Stimulated activated CD4-positive, alpha-beta T cell treated with anti-CD3 and anti-CD28 coated beads, Interleukin-12 subunit alpha, Interleukin-12 subunit beta, amount 100 ng/mL, for 48 hours (primary cell): ENCODE measurements at regions not wholly inside any gene's neighbourhood (a gene's known extent, or its start where the extent isn't known, plus 50 kb on each side); places are given as distances from the start of the nearest gene placed in this dataset.
A peak's percentile ranks its signal among the peaks of the same experiment; 100 is the strongest.

ENCODE experiments used
- DNase-seq, 3 donors: peaks; one replicate each; pipeline ENCODE4 v3.0.0-alpha.2; 2020; ENCODE audit warnings: low read depth in 2 of 3, low spot score in 1 of 3

DNA sequence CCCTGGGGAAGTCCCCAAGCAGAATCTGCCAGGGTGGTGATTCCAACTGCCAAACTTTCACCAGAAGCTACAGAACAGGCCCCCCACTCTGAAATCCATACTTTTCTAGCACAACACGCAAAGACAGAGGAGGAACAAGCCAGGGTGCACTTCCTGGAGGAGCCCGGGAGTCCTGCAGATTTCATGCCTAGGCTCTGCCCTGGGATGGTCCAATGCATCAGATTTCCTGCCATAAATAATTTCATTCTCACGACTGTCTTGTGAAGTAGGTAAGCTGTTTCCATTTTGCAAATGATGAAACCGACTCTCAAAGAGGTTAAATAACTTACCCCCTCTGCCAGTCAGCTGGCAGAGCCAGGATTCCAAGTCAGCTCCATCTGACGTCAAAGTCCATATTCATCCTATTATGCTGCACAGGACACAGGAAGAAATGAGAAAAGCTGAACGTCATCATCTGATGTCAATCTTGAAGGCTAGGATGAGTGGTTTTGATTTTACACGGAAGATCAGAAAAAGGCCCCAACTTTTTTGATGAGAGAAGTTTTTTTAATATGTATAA, 134.8 kb upstream of the IGF1R start:
- DNase-seq, result no peak

DNA sequence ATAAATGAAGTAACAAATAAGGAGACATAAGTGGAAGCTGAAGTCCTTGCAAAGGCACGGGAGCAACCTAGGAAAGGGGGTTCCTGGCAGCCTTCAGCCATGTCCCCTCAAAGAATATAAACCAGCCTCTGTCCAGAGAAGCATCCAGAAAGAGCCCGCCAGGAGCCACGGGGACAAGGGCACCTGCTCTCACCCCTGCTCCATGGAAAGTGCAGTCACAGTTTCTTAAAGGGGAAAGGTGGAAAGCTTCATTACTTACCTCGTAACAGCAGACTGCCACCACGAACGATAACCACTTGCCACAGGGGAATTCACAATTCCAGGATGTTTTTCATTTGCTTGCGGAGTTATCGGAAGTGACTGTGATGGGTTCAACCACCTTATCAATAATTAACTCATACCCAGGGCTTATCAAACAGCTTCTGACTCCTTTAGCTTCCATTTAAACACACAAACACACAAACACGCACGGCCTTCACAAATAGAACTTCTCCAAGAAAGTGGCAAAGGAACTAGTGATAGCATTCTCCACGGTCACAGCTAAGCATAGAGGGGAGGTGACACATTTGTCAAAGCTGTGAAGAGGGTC, 134.2 kb upstream of the IGF1R start:
- DNase-seq, result no peak

DNA sequence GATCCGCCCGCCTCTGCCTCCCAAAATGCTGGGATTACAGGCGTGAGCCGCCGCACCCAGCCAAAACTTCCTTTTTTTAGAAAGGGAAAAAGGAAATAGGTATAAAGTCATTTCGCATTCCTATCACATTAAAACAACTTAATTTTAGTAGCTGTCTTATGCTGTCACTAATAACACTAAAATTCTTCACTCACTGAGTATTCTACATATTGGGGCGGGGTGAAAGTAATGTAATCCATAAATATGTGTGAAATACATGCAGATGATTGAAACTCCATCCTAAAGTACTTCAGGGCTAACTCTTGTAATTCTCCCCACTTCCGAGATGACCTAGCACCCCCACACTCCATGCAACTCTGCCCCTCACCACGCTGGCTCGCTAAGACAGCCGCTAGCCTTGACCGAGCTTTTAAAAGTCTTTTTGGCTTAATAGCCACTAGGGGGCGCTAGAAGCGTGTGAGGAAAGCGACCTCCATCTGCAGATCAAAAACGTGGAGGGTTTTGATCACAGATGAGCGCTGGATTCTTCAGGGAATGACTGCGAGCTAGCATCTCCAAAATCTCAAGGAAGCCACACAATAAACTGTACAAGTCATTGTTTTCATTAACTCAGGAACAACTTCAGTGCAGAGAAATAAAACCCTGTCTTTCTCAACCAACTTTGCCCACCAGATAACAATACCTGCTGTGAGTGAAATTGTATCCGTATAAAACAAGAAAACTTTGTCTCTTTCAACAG, 129.3 kb upstream of the IGF1R start:
- DNase-seq, result peak; percentile 16 to 52 (median 23)

DNA sequence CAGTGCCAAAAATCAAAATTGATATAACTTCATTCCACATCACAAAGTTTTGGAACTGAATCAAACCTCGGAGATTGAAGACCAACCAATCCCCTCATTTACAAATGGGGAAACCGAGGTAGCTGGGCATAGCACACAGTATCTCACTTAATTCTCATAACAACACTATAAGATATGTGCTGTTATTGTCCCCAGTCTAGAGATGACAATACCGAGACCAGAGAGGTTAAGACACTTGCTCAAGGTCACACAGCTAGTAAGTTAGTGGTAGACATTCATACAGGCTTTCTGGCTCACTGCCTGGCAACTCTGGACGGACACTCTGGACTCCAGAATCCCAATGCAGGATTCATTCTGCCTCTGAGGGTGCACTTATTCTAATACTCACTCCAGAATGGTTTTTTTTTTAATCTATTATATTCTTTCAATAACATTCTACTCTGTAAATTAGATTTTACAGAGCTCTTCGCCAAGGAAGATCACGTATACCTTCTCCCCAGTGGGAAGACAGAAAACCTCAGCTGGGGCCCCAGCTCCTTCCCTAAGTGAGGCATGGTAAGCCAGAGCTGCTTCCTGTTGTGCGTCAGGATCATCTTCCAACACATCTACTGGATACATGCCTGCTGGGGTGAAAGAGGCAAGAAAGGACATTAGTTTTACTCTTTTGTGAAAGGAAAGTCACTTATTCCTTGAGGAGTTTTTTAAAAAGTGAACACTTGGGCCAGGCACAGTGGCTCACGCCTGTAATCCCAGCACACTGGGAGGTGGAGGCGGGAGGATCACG, 128.4 kb upstream of the IGF1R start:
- no peak for DNase-seq

DNA sequence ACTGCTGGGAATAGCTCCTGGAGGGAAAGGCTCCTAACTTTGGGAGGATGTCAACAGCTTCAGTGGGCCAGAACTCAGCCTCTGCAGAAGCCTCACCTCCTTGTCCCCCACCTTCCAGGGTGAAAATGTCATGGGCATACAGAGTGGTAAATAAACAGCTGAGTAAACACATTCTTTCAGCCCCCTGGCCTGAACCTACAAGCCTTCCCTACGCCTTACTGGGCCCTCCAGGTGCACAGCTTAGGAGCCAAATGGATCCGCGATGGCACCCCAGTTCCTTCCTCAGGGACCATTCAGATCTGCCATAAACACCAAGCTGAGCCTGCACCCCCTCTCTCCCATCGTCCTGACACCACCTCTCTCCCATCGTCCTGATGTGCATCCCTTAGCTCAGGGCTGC, 126.2 kb upstream of the IGF1R start:
- DNase-seq, result no peak

DNA sequence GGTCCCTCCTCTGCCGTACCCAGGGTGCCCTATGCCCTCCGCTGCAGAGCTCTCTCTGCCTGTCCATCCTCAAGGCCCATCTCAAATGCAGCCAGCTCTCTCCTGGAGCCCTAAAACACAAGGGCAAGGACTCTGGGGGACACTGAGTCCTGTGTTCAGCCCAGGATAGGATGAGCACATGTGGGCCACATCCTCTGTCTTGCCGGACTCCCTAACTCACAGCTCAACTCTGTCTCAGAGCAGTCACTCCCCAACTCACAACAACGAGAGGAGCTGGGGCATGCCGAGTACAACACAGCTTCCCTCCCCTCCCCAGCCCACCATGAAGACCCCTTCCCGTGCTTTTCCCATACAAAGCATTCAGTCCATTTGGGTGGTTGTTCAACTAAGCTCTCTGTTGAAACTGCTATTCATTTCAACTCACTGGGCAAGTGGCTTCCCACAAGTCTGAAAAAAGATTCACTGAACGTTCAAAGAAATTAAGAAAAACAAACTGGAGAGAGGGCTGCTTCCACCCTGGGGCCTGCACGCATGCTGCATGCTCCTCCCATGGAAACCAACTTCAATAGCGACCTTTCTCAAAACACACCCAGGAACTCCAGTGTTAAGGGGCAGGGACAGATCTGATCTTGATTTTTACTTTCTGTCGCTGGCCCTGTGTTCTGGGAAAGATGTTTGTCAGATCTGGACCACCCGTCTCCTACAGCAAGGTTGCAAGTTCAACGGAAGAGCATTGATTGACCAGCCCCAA, 124.3 kb upstream of the IGF1R start:
- no peak for DNase-seq

DNA sequence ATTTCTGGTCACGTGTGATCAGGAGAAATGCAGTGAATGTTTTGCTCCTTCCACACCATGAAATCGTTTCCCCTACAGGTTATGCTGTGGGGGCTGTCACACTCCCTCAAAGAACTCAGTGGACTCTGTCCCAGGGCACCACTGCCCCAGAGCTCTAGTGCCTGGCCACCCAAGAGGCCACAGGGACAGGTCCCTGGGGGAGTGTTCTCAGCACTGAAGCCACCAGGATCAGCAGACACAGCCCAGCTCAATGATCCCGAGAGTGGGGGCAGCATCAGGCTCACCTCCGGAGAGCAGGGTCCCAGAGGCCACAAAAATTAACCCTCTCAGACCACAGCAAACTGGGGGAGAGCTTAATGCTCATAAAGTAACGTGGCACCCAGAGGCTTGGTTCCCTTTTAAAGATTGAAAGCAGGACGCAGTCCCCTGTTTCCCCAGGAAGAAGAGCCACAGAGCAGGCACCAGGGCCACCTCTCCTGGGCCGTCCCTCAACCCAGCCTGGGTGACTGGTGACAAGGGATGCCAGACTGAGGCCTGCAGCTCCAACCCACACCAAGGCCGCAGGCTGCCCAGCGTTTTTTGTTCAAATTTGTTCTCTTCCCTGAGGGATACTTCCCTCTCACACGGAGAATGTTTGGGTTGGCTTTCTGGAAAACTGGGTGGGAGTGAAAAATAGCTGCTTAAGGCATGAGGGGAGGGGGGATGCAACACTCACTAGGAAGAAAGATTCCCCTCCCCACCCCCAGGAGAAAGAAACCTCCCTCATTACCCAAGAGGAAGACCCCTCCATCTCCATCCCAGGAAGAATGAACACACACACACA, 123.3 kb upstream of the IGF1R start:
- DNase-seq, result no peak

DNA sequence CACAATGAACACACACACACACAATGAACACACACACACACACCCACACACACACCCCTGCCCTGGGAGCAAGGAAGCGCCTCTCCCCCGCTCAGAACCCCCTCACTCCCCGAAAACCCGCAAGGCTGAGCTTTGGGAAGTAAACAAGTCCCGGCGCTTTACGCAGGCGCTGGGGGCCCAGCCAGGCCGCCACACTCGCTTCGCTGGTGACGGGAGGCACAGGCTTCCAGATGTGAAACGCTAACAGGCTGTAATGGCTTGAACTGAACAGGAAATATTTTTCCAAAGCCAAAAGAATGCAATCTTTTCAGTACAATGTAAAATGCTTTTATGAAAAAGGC, 122.7 kb upstream of the IGF1R start:
- no peak for DNase-seq

DNA sequence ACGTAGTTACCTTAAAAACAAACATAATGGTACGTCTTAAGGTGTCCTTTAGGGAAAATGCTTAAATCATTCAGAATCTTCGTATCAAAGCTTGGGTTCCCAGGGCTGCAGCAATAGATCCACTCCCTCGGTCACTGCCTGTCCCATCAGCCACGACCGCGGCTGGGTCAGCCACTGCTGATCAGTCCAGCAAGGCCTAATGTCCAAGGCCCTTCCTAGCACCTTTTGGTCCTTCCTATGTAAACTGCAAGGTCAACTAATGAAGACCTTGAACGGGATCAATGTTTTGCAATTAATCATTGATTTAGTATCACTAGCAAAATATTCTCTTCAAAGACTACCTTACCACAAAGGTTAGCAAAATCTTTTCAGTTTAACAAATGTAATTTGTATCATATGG, 122.2 kb upstream of the IGF1R start:
- DNase-seq, result no peak

DNA sequence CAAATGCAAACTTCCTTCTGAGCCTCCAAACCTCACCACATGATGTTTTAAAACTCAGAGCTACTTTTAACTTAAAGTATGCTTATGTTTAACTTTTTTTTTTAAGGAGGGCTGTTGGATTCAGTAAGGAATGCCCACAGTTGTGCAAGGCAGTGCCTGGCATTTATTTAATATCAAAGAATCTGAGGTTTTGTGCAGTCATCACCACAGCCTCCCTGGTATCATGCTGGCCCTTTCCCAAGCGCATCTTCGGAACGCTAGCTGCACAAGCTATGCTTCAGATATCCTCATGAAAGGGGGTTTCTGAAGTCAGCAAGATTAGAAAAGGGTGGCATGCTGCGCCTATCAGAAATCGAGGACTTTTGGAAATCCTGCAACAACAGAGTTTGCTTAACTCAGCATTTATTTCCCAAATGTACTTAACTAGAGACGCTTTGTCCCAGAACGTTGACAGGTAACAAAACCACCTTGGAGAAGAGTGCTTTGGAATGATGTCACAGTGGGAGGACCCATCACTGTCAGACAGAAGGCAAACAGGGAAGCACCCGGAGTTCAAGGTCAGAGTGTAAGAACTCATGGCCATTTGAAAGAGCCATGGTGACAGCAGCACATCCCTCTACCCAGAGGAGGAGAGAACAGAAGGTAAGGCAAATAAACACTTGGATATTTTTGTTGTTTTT, 120.2 kb upstream of the IGF1R start:
- DNase-seq, result no peak

DNA sequence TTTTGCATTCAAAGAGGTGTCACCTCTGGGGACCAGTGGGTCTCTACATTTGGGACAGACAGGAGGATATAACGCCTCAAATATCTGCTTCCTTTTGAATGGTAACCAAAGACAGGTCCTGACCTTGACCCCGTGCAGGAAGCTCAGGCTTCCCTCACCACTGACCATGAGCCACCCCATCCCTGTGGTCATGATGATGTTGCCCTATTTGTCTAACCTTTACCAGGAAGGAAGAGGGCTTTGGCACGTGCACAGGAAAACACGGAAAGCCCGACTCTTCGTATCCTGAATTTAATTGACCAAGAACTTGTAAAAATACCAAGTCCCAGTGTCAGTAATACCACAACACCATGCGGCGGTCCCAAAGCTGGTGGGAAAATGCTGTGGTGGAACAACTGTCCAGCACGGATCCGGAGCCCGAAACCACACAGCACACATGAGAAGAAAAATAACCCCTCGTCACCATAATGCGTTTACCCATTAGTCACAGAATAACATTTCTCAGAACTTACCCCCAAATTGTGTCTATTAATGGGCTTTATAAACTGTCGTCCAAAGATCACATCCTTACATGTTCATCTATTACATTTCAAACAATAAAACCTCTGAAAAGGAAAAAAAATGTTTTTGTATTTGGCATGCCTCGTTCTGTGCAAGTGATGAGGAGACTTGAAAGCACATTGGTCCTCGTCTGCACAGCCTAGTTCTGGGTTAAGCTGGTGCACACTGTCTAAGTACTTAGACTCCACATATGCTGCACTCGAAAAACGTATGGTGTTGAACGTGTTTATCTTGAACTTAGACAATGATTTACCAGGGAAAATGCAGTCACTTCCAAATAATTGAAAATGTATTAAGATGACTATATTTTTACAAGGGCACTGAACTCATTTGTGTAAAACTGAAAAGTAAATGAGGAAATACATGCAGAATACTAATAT, 118.9 kb upstream of the IGF1R start:
- DNase-seq, result no peak

DNA sequence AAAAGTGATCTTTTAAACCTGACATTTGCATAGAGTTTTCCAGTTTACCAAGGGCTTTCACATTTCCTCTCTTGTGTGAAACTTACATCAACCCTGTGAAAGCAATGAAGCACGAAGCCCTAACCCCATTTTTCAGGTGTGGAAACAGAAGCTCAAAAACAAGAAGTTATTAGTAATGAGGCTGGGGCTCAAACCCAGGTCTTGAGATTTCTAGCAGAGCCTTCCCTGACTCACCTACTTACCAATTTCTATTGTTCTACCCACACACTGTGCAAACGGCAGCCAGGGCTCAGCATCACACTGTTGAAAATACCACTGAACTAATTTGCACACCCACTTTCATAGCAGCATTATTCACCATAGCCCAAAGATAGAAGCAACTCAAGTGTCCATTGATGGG, 117.8 kb upstream of the IGF1R start:
- peak in 1 of 3 donors; percentile 3 for DNase-seq

DNA sequence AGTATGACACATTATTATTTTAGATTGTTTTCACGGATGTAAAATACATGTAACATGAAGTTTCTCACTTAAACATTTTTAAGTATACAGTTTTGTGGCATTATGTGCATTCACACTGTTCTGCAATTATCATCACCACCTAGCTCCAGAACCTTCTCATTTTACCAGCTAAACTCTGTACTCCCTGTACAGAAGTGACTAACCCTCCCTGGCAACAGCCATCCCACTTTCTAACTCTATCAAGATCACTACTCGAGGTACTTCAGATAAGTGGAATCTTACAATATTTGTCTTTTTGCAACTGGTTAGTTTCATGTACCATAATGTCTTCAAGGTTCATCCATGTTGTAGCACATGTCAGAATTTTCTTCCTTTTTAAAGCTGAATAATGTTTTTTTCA, 116.3 kb upstream of the IGF1R start:
- no peak for DNase-seq

DNA sequence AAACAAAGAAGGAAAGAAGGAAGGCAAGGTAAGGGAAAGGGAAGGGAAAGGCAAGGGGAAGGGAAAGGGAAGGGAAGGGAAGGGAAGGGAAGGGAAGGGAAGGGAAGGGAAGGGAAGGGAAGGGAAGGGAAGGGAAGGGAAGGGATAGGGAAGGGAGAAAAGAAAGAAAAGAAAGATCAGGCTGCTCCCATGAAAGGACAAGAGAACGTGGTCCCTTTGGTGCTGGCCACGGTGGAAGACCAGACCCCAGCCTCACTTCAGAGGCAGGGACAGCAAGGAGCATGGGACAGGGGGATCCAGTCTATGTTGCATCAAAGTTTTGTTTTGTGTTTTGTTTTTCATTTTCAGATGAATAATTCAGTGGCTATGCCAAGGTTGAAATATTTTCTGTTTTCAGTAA, 111.4 kb upstream of the IGF1R start:
- no peak for DNase-seq

DNA sequence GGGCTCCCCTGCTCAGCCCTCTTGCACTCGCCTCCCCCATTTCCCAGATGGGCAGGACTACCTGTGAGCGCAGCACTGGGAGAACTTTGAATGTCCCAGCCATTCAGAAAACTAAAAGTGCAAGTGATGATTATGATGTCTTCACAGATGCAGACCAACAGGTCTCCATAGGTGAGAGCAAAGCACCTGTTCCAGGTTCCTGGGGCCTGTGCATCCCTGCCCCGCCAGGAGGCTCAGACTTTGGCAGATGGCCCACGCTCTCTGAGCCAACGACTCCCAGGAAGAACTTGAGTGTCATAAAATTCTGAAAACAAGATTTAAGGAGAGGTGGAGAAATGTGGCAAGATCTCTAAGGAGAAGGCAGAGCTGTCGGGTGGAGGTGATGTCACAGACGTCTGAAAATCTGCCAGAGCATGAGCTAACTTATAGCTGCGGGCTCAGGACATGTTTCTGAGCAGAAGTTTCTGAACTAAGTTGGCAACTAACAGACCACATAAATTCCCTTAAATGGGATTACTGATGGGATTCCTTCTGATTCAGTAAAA, 110.8 kb upstream of the IGF1R start:
- DNase-seq, result no peak

DNA sequence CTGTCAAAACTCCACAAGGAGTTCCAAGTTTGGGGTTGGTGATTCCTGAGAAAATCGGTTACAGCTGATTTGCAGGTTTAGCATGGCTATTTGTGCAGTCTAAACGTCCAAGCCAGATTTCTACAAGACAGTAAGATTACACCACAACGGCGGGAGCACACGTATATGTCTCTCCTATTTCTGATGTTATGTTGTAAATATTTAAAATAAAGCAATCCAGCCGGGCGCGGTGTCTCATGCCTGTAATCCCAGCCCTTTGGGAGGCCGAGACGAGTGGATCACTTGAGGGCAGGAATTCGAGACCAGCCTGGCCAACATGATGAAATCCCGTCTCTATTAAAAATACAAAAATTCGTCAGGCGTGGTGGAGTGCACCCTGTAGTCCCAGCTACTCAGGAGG, 106.8 kb upstream of the IGF1R start:
- DNase-seq, result no peak

DNA sequence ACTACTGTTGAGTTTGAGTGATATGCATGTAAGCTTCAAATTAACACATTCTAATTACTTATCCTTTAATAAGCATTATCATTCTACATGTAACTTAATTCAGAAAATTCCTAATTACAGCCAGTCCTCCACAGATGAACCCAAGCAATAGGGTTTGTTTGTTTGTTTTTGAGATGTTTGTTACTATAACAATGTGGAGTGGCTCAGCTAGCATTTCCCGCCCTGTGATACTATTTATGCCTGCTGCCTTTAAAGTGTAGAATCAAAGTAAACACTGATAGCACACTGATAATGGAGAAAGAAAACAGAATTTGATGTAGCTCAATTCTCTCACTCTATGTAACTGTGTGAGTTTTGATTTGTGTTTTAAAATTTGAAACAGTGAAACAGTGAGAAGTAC, 105.1 kb upstream of the IGF1R start:
- DNase-seq, result no peak

DNA sequence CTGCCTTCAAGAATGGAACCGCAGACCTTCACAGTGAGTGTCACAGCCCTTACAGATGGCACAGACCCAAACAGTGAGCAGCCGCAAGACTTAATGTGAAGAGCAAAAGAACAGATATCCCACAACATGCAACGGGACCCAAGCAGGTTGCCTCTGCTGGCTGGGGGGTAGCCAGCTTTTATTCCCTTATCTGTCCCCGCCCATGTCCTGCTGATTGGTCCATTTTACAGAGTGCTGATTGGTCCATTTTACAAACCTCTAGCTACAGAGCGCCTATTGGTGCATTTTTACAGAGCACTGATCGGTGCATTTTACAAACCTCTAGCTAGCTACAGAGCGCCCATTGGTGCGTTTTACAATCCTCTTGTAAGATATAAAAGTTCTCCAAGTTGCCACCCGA, 102.0 kb upstream of the IGF1R start:
- no peak for DNase-seq

DNA sequence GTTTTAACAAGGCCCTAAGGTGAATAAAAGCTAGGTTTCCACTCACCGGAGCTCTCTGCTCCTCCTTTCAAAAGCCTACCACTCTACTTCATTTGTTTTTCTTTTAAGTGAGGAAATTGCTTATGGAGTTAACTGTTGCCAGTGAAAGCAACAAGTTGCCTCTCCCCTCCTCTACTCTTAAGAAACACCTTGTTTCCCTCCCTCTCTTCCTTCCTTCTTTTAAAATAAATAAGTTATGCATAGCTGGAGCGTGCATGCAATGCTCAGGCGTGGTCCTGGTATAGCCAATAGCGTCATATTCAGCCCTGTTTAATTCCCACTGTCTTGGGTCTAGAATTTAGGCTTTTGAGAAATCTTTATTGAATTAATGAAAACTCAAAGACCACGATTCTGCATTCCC, 101.1 kb upstream of the IGF1R start:
- no peak for DNase-seq
